Stimulated activated CD8-positive, alpha-beta memory T cell treated with anti-CD3 and anti-CD28 coated beads, Interleukin-7, amount 100 ng/mL, for 24 hours (primary cell): ENCODE measurements at regions not wholly inside any gene's neighbourhood (a gene's known extent, or its start where the extent isn't known, plus 50 kb on each side); places are given as distances from the start of the nearest gene placed in this dataset.
"Not testable (repeated sequence)": the region's sequence is repeated elsewhere in the genome, so short reads cannot be mapped to it uniquely, and the experiment has no call there.

Source experiments
- DNase-seq: peaks from one replicate; pipeline ENCODE4 v3.0.0-alpha.2; 2020; ENCODE audit warnings: low read depth

DNA sequence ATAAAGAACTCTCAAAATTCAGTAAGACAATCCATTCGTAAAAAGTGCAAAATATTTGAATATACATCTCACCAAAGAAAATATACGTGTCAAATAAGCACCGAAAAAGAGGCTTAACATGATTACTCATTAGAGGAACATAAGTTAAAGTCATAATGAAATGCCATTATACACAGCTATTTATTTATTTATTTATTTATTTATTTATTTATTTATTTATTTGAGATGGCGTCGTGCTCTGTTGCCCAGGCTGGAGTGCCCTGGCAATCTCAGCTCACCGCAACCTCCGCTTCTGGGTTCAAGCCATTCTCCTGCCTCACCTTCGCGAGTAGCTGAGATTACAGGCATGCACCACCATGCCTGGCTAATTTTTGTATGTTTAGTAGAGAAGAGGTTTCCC is 203.6 kb upstream of the UBASH3B start:
- no peak for DNase-seq

DNA sequence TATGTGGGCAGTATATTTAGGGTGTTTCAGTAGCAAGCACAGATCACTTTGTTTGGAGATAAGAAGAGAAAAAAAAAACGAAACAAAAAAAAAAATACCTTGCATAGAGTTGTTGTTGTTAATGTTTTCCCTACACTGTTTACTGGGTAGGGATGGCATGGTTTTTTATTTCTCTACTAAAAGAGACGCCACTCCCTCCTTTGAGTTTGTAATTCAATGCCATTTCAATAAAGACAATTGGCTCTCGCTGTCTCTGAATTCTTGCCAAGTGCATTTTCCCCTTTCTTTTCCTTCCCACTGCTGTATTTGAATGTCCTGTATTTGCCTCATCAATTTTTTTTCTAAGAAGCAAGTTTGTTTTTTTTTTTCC is 213.9 kb upstream of the UBASH3B start:
- DNase-seq = no peak

DNA sequence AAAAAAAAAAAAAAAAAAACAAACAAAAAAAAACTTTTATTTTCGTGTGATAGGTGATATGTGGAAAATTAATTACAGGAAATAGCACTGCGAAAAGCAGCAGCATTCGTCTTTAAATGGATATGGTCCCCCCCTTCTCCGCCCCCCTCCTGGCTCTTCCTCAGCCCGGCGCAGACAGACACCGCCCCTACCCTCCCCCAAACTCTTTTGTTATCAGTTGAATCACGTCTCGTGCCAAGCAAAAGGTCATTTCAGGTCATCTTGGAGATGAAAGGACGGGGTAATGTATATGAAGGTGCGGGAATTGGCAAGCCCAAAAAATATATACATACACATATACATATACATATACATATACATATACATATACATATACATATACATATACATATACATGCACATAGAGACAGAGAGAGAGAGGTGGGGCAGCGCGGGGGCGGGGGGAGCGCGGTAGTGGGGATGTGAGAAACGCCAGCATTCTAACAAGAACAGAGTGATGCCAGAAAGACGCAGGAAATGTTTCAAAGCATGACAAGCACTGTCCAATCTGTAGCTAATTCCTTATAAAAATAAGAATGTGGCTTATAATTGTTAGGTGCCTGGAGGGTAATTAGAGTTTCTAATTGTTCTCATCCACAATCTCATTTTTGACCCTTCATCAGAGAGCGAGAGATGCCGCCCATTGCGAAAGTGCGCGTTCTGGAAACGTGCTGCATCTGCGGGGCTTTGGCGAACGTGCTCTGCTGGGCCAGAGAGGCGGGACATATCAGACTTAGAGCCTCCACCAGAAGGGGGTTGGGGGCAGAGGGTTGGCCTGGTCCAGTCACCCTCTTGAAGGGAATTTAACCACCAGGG is 214.5 kb upstream of the UBASH3B start:
- DNase-seq = no peak

DNA sequence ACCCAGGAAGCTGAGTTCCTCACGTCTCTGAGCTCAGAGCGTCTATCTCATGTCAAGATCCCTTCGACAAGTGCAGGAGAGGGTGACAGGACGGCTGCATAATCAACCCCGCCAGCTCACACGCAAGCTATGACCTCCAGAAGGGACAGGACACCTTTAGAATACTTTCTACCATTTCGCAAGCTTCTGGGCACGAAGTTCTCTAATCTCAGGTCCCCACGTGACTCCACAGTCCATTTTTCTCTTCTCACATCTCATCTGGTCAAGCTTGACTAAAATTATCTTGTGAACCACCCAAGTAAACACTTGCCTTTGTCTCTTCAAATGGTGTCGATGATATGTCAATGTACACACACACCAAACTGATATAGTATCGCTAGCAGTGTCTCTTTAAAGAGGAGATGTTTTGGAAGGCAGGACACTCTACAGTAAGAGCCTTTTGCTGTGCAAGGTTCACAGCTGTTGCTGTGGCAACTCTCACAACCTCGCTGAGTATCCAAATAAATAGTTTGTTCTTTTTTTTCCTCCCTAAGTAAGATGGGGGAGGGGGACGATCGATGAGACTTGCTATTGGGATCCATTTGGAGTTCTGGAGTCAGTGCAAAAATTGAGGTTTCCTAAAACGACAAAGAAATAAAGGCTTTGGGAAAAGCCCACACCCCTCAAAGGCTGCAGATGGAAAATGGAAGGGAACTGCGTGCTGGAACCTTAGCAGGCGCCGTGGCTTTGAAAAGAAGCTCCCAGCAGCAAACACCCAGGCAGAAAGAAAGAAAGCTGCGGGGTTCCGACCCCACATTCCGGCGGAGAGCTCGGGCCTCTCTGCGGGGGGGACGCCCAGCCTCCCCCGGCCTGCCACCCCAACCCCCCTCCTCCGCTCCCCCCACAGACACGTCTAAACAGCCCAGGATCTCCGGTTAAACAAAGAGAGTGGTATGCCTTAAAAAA is 215.4 kb upstream of the UBASH3B start:
- no peak for DNase-seq

DNA sequence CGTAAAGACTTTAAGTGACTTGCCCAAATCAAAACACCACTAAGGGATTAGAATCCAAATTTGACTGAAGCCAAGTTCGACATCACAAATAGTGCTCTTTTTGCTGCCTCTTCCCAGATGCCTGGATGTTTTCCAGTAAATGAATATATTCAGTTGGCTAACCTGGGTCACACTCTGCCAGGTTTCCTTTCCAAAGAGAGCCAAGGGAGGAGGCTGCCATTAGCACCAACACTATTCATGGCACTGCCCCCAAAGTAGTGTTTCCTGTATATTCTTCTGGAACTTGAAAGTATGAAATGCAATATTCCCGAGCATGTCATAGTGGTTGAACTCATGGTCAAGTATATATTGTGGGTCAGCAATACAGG is 219.3 kb upstream of the UBASH3B start:
- no peak for DNase-seq

DNA sequence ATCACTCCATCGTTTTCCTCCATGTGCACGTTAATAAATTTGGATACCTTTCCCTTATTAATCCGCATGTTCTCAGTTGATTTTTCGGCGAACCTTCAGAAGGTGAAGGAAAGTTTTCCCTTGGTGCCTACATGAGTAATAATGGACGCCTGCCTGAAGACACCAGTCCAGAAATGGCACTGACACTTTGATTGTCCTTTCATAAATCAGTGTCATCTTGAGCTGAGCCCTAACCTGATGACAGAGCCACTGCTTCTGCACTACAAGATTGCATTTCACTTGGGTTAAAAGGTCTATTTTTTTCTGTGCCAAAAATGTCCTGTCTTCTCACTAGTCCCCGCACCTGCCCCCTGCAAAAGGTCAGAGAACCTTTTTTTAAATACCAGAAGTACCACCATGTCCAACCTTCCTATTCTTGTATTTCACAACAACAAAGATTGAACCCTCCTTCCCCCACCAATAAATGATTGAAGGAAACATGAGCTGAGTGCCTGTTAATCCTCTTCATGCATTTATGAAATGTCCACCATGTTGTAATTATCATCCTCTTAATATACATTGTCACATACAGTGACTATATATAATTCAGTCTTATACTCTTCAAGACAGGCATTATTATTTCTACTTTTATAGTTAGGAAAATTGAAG is 219.9 kb upstream of the UBASH3B start:
- no peak for DNase-seq

DNA sequence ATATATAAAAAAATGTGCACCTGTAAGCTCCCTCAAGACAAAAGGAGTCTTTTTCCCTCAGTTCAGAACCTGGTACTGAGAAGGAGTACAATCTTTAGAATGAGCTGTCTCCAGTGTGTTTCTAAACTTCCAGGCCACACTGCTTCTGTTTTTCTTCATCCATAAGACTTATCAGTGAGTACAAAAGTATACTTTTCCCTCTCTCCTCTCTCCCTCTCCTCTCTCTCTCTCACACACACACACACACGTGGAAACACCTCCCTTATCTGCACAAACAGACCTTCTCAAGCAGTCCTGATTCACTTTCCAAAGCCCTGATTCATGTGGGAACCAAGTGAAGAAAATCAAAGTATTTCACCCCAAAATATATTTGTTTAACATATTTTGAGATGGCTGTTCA is 220.7 kb upstream of the UBASH3B start:
- DNase-seq = no peak

DNA sequence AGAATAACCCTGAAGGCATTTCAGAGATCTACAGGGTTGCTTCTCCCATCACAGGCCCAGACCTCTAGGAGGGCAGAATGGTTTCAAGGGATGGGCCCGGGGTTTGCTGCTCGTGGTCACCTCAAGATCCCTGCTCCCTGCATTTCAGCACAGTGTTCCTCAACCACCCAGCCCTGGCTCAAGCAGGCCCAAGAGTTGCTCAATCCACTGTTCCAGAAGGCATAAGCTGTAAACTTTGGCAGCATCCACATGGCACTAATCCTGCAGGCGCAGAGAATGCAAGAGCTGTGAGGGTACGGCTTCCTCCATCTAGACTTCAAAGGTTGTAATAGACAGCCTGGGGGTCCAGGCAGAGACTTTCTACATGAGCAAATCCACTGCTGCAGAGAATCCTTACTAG is 225.0 kb upstream of the UBASH3B start:
- no peak for DNase-seq

DNA sequence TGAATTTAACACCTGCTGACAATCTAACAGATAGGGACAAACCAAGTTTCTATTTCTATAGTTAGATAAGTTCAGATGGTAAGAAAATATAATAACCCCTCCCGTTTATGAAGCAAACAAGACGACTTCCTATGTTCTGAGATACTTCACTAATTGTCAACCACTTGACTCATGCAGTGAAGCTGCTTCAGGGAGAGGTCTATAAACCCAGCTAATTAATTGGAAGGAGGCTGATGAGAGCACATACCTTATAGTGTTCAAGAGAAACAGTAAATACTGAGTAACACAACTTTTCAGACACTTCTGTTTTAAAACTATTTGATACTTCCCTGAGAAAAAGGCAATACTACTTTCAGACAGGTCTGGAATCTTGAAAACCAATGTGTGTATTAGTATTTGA is 229.4 kb upstream of the UBASH3B start:
- no peak for DNase-seq

DNA sequence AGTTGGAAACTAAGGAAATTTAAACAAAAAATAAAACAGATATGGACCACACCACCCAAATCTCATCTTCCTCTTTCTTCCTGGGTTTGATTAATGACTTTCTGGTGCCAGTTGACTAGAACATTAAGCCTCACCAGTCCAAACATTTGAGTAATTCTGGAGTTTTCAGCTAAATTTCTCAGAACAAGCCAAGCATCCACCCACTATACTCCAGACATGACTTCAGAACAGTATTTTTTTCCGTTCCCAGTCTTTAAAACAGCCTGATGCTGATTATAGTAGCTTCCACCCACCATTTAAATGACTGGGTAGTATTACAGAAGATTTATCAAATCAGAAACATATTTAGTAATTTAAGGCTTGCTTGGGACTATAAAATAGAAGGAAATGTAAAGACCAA is 230.9 kb upstream of the UBASH3B start:
- no peak for DNase-seq

DNA sequence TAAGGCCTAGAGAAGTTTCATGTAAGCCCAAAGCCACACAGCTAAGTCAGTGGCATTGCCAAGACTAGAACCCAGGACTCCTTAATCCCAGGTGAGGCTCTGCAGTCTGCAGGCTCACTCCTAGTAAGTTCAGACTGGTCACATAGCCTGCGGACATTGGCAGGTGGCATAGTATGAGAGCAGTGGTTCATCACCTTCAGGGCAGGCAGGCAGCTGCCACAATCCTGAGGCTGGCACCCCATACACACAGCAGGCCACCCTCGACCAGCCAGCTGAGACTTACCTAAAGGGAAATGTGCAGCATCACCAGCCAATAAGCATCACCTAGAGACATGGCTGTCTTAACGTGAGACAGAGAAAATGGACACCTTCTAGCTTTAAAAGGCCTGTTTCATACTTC is 231.6 kb upstream of the UBASH3B start:
- DNase-seq = no peak

DNA sequence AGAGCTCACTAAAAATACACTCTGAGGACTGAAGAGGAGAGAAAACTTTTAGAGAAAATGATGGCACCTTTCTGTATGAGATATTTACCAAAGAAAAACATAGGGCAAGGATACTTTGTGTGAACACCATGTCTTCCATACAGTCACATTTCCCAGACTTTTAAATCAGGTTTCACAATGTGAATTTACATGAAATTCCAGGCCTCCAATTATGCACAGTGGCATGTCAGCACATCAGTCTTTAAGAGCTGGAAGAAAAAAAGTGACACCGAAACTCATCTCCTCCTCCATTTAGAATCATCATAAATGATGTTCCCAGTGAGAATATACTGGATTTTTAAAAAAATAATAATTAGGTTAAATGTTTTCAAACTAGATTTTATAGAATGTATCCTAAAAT is 232.2 kb upstream of the UBASH3B start:
- DNase-seq = no peak

DNA sequence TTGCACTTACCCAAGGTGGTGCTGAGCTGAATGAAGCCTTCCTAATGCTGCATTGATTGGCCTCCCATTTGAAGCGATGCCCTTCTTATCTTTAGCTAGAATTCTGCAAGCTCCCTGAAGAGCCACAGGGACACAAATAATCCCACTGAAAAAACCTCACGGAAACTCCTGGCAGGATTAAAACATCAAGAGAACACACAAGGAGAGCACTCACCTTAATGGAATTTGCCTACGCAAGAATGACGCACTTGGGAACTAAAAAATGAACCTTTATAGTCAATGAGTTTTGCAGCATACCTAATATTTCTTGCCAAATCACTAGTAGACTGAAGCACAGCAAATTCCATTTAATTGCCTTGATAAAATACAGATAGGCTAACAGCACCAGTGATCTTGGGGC is 232.8 kb upstream of the UBASH3B start:
- DNase-seq = no peak

DNA sequence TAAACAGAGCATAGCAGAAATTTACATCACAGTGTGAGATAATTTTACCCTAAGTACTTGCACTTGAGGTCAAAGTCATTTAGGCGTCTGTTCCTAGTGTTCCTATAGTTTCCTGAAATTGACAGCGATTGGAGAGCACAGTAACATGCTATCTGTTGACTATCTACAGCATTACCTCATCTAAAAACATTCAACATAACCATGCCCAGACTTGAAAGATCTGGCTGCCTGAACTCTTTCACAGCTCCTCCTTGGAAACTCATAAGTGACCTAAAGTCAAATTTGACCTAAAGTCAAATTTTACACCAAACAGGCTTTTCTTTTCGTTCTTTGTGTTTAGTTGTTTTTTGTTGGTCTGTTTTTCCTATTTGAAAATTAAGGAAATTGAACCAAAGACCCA is 233.8 kb upstream of the UBASH3B start:
- DNase-seq = no peak

DNA sequence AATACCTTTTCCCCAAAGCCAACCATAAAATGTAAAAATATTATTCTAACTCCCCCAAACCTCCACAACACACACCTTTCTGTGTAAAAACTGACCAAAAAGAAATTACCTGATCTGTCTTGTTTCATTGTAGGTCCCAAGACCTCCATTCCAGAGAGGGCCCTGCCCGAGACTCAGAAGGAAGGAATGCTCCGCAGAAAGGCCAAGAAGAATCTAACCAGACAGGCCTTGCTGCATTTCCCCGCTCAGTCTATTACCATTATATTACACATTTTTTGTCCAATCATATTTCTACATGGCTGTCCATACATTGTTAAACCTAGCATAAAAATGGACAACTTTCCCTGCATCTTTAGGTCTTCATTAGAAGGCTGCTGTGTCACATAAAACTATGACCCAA is 237.5 kb upstream of the UBASH3B start:
- no peak for DNase-seq

DNA sequence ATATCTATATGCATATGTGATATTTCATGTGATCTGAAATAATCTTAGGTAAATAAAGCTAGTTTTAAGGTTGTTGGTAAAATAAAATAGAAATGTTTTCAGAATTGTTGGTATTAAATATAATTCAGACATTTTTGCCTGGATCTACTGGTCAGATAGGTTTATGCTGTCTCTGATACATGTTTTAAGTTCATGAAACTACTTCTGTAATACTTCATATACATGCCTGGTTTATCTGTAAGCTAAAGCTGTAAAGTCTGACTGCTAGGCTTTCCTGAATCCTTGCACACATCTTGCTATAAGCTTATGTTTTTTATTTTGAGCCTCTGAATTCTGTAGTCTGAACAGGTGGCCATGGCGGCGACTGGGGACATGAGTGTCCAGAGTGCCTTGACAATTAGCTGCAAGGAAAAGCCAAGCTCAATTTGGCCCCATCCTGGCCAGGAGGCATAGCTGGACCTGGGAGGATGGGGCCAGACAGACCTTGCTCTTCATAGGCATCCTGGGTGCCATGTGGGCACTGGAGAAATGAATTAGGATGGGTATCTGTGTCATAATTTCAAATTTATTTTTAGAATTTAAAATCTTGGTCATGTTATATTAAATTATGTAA is 241.0 kb upstream of the UBASH3B start:
- DNase-seq = no peak

DNA sequence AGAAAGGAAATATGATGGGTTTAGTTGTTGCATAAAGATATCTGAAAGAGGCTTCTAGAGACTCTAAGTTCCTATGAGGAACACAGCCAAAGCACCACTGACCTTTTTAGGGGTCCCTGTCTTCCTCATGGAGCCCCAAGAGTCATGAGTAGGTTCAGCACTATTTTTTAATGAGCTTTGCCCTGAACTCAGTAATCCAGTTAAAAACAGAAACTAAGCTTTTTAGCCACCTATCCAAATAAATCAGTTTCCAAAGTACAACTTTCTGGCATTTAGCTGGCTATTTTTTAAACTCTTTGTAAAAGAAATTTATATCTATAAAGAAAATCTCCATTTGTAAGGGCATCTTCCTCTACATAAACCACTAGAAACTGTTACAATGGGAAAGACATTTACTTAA is 241.8 kb upstream of the UBASH3B start:
- DNase-seq = no peak

DNA sequence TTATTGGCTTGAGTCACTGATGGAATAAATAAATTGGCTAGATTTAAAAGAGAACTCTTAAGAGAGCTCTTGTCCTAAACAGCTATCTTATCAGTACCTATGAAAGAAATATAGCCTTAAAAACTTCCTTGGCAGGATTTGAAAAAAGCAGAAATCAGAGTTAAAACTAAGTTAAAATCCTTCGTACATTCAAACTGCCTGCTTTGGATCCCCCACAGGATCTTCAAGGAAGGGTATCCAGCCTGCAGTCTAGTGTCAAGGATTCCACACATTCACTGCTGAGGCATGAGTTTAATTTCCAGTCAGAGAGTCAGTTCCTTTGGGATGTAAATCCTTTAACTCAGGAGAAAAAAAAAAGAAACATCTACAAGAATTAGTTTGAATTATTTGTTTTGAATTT is 242.9 kb upstream of the UBASH3B start:
- DNase-seq = no peak

DNA sequence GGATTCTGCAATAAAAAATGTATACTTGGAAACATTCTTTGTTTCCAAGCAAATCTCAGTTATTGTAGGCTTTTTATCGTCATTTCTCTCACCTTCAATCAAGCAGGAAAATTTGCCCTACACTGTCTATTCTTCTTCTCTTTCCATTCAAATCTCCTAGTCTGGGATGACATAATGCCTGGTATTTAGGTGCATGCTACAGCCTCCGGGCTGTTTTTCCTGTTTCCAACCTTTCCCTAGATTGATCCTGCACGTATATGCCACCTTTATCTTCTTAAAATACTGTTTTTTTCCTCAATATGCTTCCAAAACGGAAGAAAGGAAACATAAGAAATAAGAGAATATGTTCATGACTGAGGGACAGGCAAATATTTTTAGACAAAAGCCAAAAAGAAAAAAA is 249.1 kb upstream of the UBASH3B start:
- DNase-seq = no peak

DNA sequence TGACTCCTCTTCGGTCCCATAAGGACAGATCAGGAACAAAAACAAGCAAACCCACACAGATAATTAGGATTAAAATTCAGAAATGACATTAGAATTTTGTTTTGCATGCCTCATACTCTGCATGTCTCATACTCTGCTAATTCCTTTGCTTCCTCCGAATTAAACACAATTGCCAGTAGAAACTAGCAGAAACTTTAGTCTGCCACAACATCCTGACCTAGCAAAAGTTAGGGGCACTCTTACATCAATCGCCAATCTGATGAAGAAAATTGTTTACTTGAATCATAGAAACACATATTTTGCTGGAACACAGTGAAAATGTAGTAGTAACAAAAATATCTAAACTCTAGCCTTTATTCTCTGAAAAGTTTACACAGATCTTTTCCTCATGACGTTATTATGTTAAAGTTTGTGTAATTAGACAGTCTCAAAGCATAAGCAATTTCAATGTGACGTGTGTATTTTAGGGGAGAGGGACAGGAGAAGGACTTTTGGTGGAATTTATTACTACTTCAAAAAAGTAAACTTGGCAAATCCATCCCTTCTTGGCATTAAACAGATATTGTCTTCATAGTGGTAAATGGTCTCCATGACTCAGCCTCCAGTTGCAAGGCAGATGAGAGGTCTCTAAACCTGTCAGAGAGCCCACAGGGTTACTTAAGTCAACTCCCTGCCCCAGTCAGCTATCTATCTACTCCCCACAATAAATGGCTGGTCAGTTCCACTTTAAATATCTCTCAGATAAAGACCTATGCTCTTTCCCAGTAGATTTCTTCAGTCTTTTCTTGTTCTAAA is 249.8 kb upstream of the UBASH3B start:
- DNase-seq = no peak

DNA sequence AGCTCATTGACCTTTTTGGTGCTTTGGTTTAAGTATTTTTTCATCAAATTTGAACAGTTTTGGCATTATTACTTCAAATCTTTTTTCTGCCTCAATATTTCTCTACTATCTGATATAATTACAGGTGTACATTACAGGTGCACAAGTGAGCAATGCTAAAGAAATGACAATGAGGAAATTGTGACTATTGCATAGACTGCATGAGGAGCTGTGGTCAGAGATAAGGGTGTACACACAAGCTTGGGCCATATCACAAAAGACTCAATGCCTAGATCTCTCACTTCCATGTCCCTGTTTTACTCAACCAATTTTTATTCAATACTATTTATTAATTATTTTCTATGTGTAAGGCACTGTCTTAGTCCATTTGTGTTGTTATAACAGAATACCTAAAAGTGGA is 251.0 kb upstream of the UBASH3B start:
- DNase-seq = no peak

DNA sequence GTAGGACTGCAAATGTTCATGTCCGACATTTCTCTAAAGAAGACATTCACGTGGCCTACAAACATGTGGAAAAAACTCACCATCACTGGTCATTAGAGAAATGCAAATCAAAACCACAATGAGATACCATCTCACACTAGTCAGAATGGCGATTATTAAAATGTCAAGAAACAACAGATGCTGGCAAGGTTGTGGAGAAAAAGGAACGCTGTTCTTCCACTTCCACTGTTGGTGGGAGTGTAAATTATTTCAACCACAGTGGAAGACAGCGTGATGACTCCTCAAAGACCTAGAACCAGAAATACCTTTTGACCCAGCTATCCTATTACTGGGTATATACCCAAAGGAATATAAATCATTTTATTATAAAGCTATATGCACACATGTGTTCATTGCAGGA is 253.9 kb upstream of the UBASH3B start:
- not testable (repeated sequence) for DNase-seq
